Psoas muscle (tissue), 7 donors: ENCODE measurements at regions not wholly inside any gene's neighbourhood (a gene's known extent, or its start where the extent isn't known, plus 50 kb on each side); places are given as distances from the start of the nearest gene placed in this dataset.

Source experiments
- ATAC-seq, 4 donors: fragments of 200-7000 bp; cut with Tn5 transposase; one replicate each; pipeline ENCODE4 v1.9.1; 2020; ENCODE audit warnings: moderate library complexity in 3 of 4, mild to moderate bottlenecking in 2 of 4
- DNase-seq, 2 donors: peaks; one replicate each; pipeline ENCODE4 v3.0.0-alpha.2; 2020
- H3K27ac ChIP-seq: fragments of 200-600 bp; one replicate; pipeline ENCODE4 v1.8.0; 2022
- H3K27me3 ChIP-seq, 3 donors: fragments of 200-600 bp in 1 of 3; one replicate each; pipeline versions ENCODE4 v1.6.1 to v1.8.0; 2013 to 2022; ENCODE audit warnings: low read length in 2 of 3, mild to moderate bottlenecking in 2 of 3, moderate library complexity in 1 of 3; ENCODE audit not compliant: insufficient read depth in 3 of 3
- H3K36me3 ChIP-seq, 2 donors: fragments of 200-600 bp in 1 of 2; one replicate each; pipeline versions ENCODE4 v1.6.1 to v1.8.0; 2013 to 2022; ENCODE audit warnings: low read depth in 1 of 2, mild to moderate bottlenecking in 1 of 2, moderate library complexity in 1 of 2; ENCODE audit not compliant: insufficient read depth in 1 of 2
- H3K4me1 ChIP-seq: fragments of 200-600 bp; one replicate; pipeline ENCODE4 v1.8.0; 2022
- H3K4me3 ChIP-seq: fragments of 200-600 bp; one replicate; pipeline ENCODE4 v1.8.0; 2022; ENCODE audit warnings: mild to moderate bottlenecking
- H3K9me3 ChIP-seq: fragments of 200-600 bp; one replicate; pipeline ENCODE4 v1.8.0; 2022
- WGBS, 3 donors: extraction: QIAGEN DNeasy Blood & Tissue Kit; methylation state at CpG; one replicate each; pipeline versions ENCODE4 v1.1.6 to v1.1.7; 2013; 5-methylcytosine and 5-hydroxymethylcytosine counted together
- intact Hi-C, 2 donors: fragments of 100-400 bp; cut with DNase I; formaldehyde crosslinking; loops; one replicate each; pipeline versions ENCODE4 v1.11.0 to v1.14.2; 2022
- TF ChIP-seq, protein P1 (sequence below): fragments of 200-600 bp; IDR thresholded peaks from one replicate; pipeline ENCODE4 v1.8.0; 2022; ENCODE audit warnings: antibody characterized with exemption
- donor health status: healthy with polysubstance abuse.
- donor health status: DM: no; HTN: no; CAD: no; lungs with moderate emphysema.
- donor health status: Bipolar disorder and iron deficiency.
- donor health status: healthy.
- donor health status: DM: yes; HTN: yes; CAD: no.
- donor health status: DM: no; HTN: no; CAD: no.
- donor health status: DM: yes; HTN: yes; CAD: no.

DNA sequence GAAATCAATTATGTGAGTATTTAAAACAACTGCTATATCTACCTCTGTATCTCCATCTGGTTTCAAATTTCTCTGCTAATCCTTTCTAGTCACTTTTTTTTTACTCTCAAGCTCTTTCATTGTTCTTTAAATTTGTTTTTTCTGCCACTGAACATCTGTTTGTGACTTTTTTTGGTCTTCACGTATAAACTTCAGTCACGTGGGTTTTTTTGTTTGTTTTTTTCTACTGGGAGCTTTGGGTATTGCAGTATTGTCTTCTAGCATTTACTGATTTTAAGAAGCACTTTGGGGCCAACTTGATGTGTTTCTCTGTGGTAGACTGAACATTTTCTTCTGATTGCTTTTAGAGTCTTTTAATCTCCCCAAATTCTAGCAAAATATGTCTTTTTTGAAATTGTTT lies 262.6 kb upstream of the RXFP2 start:
- Histone ChIP-seq H3K27me3 (peaks cover 0 to 2% (median 0%) of the 10 kb centered on the region in 3 donors), H3K4me1 (no peaks in the 10 kb centered on the region), H3K4me3 (no peak overlapping the region), H3K27ac (no peak overlapping the region), H3K36me3 (no peaks in the 10 kb centered on the region), H3K9me3 (no peaks in the 10 kb centered on the region)
- no peak for ATAC-seq
- WGBS, 3 donors, result 8 to 13% (median 12%) methylated on average over 2 of the region's 2 CpGs
- TF ChIP-seq, protein P1, sequence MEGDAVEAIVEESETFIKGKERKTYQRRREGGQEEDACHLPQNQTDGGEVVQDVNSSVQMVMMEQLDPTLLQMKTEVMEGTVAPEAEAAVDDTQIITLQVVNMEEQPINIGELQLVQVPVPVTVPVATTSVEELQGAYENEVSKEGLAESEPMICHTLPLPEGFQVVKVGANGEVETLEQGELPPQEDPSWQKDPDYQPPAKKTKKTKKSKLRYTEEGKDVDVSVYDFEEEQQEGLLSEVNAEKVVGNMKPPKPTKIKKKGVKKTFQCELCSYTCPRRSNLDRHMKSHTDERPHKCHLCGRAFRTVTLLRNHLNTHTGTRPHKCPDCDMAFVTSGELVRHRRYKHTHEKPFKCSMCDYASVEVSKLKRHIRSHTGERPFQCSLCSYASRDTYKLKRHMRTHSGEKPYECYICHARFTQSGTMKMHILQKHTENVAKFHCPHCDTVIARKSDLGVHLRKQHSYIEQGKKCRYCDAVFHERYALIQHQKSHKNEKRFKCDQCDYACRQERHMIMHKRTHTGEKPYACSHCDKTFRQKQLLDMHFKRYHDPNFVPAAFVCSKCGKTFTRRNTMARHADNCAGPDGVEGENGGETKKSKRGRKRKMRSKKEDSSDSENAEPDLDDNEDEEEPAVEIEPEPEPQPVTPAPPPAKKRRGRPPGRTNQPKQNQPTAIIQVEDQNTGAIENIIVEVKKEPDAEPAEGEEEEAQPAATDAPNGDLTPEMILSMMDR, result no peak
- intact Hi-C loops, result no loop called here
- no peak for DNase-seq

DNA sequence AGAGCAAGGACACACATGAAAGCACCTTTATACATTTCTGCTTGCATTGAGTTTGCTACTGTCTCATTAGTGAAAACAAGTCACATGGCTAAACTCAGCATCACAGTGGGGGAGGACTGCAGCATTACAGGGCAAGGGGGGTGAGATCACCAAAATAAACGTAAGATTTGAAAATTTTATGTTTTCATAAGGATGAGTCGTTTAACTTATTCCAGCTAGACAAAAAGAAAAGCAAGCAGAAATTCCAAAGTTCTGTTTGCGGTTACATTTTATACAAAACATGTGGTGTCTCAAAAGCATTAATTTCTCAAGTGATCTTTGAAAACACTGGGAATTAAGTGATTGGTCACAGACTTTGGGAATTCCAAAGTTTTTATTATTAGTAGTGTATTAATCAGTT lies 261.4 kb upstream of the RXFP2 start:
- DNase-seq (no peak), ATAC-seq (no peak)
- no peaks in the 10 kb centered on the region for H3K4me1 ChIP-seq
- H3K27ac ChIP-seq, result no peak overlapping the region
- H3K36me3 ChIP-seq, result no peaks in the 10 kb centered on the region
- TF ChIP-seq, protein P1, result no peak
- H3K4me3 ChIP-seq, result no peak overlapping the region
- no peaks in the 10 kb centered on the region for H3K9me3 ChIP-seq
- WGBS, 3 donors, result 71 to 80% (median 73%) methylated on average over 3 of the region's 3 CpGs
- intact Hi-C loops, result no loop called here
- peaks cover 0 to 2% (median 0%) of the 10 kb centered on the region in 3 donors for H3K27me3 ChIP-seq

DNA sequence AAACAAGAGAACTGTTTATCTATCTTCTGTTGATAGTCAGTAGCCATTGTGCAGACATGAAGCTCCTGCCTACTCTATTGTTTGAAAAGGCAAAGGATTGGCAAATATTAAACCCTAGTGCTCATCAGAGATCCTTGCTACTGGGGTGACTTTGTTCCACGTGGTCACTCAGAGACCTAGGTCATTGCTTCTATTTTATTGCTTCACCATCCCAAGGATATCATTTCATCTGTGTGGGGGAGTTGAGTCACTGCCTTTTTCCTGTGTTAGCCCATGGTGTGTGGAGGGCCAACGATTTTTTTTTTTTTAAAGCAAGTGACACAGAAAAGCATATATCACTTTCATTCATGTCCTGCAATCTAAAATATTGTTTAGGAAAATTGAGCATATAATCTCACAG lies 254.1 kb upstream of the RXFP2 start:
- no peaks in the 10 kb centered on the region for H3K27me3 ChIP-seq

DNA sequence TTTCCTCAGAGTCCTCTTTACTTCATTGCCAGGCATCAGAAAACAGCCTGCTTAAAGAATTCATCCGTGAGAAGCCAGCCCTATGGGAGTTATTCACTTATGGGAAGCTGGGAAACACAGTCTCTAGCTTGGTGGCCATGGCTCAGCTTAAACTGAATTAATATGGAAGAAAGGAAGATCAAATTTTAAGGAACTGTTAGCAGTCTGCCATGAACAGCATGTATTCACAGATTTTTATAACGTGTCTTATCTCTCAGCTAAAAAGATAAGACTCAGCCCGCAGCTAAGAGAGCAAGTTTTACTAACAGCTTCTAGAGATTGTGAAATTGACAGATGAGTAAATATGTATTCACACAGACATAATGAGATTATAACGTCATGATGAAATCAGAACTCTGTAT lies 253.7 kb upstream of the RXFP2 start:
- Histone ChIP-seq H3K36me3 (no peaks in the 10 kb centered on the region), H3K9me3 (no peaks in the 10 kb centered on the region), H3K4me3 (no peak overlapping the region), H3K27ac (no peak overlapping the region), H3K27me3 (no peaks in the 10 kb centered on the region), H3K4me1 (no peaks in the 10 kb centered on the region)
- WGBS, 3 donors, result 53 to 62% (median 54%) methylated on average over 4 of the region's 4 CpGs
- TF ChIP-seq, protein P1, result no peak
- intact Hi-C loops, result no loop called here
- DNase-seq, result no peak
- no peak for ATAC-seq

More for the DNA sequence above, 254.1 kb upstream of the RXFP2 start:
- 49 to 57% (median 51%) methylated on average over 2 of the region's 2 CpGs for WGBS, 3 donors
- H3K4me3 ChIP-seq, result no peak overlapping the region
- H3K9me3 ChIP-seq, result no peaks in the 10 kb centered on the region
- DNase-seq (no peak), ATAC-seq (no peak)
- intact Hi-C loops, result no loop called here
- no peak overlapping the region for H3K27ac ChIP-seq
- H3K36me3 ChIP-seq, result no peaks in the 10 kb centered on the region
- TF ChIP-seq, protein P1, result no peak
- H3K4me1 ChIP-seq, result no peaks in the 10 kb centered on the region

DNA sequence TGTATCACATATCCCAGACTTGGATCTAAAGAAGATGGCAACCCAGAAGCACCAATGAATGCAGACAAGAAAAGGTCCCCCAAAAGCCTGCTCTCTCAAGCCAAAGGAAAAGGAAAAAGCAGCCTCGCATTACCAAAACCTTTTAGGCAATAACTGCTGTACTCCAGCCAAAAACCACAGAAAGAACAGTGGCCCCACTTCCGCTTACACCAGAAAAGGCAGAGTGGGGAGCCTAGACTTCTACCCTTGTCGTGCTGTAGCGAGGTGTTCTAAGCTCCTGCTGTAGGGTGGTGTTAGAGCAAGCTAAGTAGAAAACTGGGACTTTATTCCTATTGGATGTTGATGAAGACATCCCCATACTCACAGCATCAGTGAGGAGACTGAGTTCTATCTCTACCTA lies 244.0 kb upstream of the RXFP2 start:
- WGBS, 3 donors, result 85 to 88% (median 86%) methylated on average over 4 of the region's 4 CpGs
- Histone ChIP-seq H3K27me3 (no peaks in the 10 kb centered on the region), H3K4me3 (no peak overlapping the region), H3K9me3 (peaks cover 7% of the 10 kb centered on the region), H3K36me3 (no peaks in the 10 kb centered on the region), H3K4me1 (no peaks in the 10 kb centered on the region), H3K27ac (no peak overlapping the region)
- ATAC-seq (no peak), DNase-seq (no peak)
- intact Hi-C loops, result no loop called here
- TF ChIP-seq, protein P1, result no peak
